GM18505 (cell line): ENCODE measurements at regions not wholly inside any gene's neighbourhood (a gene's known extent, or its start where the extent isn't known, plus 50 kb on each side); places are given as distances from the start of the nearest gene placed in this dataset.
"Not testable (repeated sequence)": the region's sequence is repeated elsewhere in the genome, so short reads cannot be mapped to it uniquely, and the experiment has no call there.

Source experiments
- ATAC-seq: cut with Tn5 transposase; IDR thresholded peaks from one replicate; pipeline ENCODE4 v1.9.1; 2021; ENCODE audit not compliant: unreplicated experiment
- POLR2A ChIP-seq: IDR thresholded peaks from 4 replicates; pipeline ENCODE4 v1.6.1; 2011; ENCODE audit warnings: borderline replicate concordance; ENCODE audit not compliant: insufficient read depth, insufficient read length; ENCODE audit errors: extremely low read depth

GRCh38 chr7:108861071-108861470, 291.4 kb downstream of the DNAJB9 start:
- no peak for TF ChIP-seq POLR2A
- ATAC-seq, result no peak

DNA sequence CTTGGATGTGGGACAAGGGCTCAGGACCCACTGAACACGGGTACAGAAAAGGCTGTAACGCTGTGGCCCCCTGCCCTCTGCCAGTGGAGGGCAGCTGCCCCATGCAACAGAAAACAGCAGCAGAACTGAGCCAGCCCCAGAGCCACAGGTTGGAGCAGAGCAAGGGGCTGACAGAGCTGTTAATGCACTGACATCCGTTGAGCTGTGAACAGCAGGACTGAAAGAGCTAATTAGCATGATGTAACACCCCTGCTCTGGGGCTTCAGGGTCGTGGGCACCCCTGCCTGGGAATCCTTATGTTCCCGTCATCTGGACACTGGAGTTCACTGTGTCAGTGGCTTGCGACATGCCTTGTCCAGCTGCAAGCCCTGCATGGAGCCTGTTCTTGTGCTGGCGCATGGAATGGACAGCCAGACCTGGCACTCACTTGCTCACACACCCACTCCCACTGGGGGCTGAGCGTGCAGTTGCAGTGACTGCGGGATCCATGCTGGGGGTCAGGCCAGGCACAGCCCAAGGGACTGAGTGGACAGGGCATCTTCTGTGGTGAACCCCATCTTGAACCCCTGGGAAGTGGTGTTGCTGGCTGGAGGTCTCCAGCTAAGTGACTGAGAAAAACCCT, 293.7 kb downstream of the DNAJB9 start:
- no peak for TF ChIP-seq POLR2A
- no peak for ATAC-seq

DNA sequence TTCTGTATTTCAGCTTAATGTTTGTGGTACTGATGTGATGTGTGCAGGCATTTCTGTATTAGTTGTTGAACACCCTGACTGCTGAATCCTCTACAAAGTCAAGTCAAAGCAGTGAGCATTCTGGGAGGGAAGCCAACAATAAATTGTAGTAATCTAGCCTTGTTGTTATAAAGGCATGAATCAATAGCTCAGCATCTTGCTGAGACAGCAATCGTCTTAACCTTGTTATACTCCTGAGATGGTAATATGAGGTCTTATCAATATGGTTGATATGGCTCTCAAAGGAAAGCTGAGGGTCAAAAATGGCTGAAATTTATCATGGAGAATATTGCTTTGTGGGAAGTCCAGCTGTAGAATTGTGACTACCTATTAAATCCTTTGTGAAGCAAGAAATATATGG, 299.4 kb downstream of the DNAJB9 start:
- ATAC-seq, result no peak
- TF ChIP-seq POLR2A, result no peak

DNA sequence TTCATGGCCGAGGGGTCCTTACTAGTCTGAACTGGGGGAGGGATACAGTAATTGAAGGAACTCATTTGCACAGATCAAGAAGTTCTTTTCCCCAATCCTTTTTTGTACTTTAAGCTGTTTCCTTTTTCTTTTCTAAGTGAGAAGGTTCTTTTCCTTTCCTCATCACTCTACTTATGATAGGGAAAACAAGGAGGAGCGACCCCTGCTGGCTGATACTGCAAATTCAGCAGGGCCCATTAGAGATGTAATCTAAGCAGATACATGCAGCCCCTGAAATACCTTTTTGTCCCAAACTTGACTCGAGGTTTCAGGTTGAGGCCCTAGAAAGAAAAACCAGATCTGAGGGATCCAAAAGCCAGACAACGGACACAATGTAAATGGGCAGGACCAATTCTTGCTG, 305.5 kb downstream of the DNAJB9 start:
- no peak for TF ChIP-seq POLR2A
- no peak for ATAC-seq

DNA sequence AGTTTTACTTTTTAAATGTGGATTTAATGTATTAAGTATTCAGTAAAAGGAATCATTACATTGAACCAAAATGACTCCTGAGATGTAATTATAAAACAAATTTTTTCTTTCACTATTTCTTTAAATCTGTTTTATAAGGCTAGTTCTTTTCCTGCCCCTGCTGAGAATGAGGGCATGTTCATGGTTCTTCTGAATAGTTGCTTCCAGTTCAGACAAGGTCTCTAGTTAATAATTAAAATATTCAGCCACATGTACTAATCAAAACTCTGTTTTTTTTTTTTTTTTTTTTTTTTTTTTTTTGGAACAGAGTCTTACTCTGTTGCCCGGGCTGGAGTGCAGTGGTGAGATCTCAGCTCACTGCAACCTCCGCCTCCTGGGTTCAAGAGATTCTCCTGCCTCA, 321.2 kb downstream of the DNAJB9 start:
- TF ChIP-seq POLR2A, result no peak
- ATAC-seq, result no peak

GRCh38 chr7:108908456-108908855, 338.8 kb downstream of the DNAJB9 start:
- no peak for ATAC-seq
- no peak for TF ChIP-seq POLR2A

- TF ChIP-seq POLR2A, result no peak
- ATAC-seq, result no peak
Measured at GRCh38 chr7:108911016-108911415, 341.3 kb downstream of the DNAJB9 start.

GRCh38 chr7:108920490-108920889, 350.8 kb downstream of the DNAJB9 start:
- TF ChIP-seq POLR2A, result no peak

GRCh38 chr7:108943048-108943447, 373.4 kb downstream of the DNAJB9 start:
- not testable (repeated sequence) for ATAC-seq

More at GRCh38 chr7:108920490-108920889, 350.8 kb downstream of the DNAJB9 start:
- no peak for ATAC-seq

DNA sequence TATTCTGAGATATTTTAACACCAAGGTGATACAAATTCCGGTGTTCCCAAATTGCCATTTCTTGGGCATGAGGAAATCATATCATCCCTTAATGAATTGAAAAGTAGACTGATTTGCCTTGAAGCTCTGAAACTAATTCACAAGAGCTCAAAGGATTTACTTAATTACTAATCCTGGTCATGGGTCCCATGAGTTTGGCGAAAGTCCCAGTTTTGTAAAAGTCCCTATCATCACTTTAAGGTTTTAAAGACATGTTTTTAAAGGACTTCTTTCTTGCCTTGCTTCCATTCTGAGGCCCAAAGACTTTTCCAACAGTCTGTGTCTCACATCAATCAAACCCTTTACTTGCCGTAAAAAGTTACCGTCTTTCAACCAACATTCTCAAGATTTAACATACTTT, 377.9 kb downstream of the DNAJB9 start:
- TF ChIP-seq POLR2A, result no peak

DNA sequence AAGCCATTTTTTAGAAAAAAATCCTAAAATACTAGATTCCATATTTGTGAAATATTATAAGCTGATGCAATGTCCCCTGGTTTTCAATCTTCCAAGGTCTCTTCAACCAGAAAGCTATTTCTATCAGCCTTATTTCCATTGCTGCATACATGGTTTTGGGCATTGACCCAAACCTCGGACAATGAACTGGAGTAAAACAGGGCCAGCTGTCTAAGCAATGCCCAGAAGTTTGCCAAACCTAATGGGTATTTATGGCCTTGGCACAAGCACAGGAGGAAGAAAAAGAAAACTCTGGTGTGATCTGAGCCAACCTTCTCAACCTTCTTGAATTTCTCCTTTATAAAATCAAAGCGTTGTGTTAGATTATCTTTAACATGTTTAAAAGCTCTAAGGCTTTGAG, 402.3 kb downstream of the DNAJB9 start:
- ATAC-seq, result no peak
- no peak for TF ChIP-seq POLR2A

More for the DNA sequence above, 377.9 kb downstream of the DNAJB9 start:
- ATAC-seq, result no peak

- no peak for ATAC-seq
- no peak for TF ChIP-seq POLR2A
Measured at GRCh38 chr7:108973075-108973474, 403.4 kb downstream of the DNAJB9 start.

DNA sequence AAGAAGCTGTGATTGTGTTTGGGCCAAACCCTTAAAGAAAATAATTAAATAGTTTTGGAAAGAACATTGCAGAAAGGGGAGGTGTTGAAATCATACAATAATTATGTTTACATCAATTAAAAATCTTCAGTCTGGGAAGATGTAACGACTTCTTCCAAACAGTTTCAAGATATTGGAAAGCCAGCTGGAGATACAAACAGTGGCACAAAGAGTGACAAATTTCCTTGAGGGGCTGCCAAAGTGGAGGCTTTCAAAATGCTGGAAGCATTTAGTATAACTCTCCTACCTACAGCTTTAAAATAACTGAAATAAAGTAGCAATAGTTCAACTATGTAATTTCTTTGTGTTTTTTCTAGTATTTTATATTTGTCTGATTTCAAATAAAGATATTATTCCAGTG, 405.0 kb downstream of the DNAJB9 start:
- TF ChIP-seq POLR2A, result no peak

GRCh38 chr7:108985037-108985436, 415.4 kb downstream of the DNAJB9 start:
- ATAC-seq, result no peak
- no peak for TF ChIP-seq POLR2A

More for the DNA sequence above, 405.0 kb downstream of the DNAJB9 start:
- ATAC-seq, result no peak

DNA sequence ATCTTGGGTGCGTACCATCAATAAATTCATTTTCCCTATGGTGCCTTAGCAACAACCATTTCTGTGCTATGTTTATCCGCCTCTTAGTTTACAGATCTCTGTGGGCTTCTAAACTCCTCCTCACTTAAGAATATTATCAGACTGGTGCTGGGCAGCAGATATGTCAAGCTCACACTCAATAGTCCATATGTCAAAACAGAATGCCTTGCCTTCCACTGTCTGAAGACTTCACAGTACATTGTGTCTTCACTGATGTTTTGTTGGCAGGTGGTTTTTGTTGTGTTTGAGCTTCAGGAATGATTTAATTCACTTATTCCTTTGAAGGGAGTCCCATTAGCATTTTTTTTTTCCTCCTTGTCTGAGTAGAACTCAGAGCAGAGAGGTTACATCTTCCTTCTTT, 419.6 kb downstream of the DNAJB9 start:
- no peak for TF ChIP-seq POLR2A
- no peak for ATAC-seq

DNA sequence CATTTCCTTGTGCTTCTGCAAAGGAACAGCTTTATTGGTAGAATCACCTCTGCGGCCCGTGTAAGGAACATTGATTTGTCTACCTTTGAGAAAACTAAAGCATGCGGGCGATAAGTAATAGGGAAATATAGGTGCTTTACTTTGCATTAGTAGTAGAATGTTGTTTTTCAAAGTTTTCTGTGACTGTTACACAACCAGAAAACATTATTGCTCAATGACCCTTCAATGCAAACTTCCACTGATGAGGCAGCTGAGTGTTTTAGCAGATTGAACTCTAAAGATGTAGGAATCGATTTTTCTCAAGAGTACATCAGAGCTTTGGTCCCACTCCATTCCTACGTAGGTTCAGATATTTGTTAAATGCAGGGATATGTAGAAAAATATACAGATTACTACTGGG, 427.8 kb downstream of the DNAJB9 start:
- no peak for ATAC-seq
- TF ChIP-seq POLR2A, result no peak

DNA sequence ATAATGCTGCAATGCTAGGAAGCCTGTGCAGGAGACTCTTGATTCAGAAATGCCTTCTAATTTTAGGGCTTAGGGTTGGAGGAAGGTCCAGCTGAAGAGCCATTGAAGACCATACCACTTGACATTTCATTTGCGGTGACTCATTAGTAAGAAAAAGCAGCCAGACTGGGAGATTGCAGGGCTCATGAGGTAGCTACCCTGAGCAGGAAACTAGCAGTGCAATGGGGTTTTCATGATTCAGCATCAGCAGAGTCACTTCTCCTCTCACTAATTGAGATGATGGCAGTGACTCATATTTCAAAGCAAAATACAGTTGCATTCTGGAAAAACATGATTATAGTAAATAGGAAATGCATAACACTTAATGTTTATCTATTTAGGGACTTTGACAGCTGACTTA, 434.1 kb downstream of the DNAJB9 start:
- ATAC-seq, result no peak
- TF ChIP-seq POLR2A, result no peak
